SK-N-SH treated with all-trans-retinoic acid at 6 μM for 48 hours (cell line): ENCODE measurements at regions not wholly inside any gene's neighbourhood (a gene's known extent, or its start where the extent isn't known, plus 50 kb on each side); places are given as distances from the start of the nearest gene placed in this dataset.

Experiments used
- BACH2 ChIP-seq: fragments of 250-450 bp; sonication (Bioruptor Pico); IDR thresholded peaks from 2 replicates; pipeline ENCODE4 v1.9.0; 2021; ENCODE audit warnings: mild to moderate bottlenecking, borderline replicate concordance
- CREB5 ChIP-seq: fragments of 250-450 bp; sonication (Bioruptor Pico); IDR thresholded peaks from 2 replicates; pipeline ENCODE4 v1.5.1; 2020; ENCODE audit warnings: low read depth, mild to moderate bottlenecking, moderate library complexity
- CSRNP3 ChIP-seq: fragments of 250-450 bp; sonication (Bioruptor Pico); IDR thresholded peaks from 2 replicates; pipeline ENCODE4 v1.5.1; 2021; ENCODE audit warnings: mild to moderate bottlenecking, moderate library complexity
- PATZ1 ChIP-seq: fragments of 250-450 bp; sonication (Bioruptor Pico); IDR thresholded peaks from 2 replicates; pipeline ENCODE4 v1.8.0; 2020; ENCODE audit warnings: mild to moderate bottlenecking, moderate library complexity, borderline replicate concordance
- PPARA ChIP-seq: fragments of 250-450 bp; sonication (Bioruptor Pico); IDR thresholded peaks from 2 replicates; pipeline ENCODE4 v1.5.0; 2020; ENCODE audit warnings: mild to moderate bottlenecking, borderline replicate concordance
- ZC3H10 ChIP-seq: fragments of 250-450 bp; sonication (Bioruptor Pico); IDR thresholded peaks from 2 replicates; pipeline ENCODE4 v1.5.1; 2021; ENCODE audit warnings: mild to moderate bottlenecking, moderate library complexity
- ZFP3 ChIP-seq: fragments of 250-450 bp; sonication (Bioruptor Pico); IDR thresholded peaks from 2 replicates; pipeline ENCODE4 v1.5.0; 2020; ENCODE audit warnings: mild to moderate bottlenecking, moderate library complexity
- ZNF8 ChIP-seq: fragments of 450-650 bp; formaldehyde crosslinking; IDR thresholded peaks from 2 replicates; pipeline ENCODE4 v1.5.0; 2020; ENCODE audit warnings: mild to moderate bottlenecking, moderate library complexity

GRCh38 chr18:22703883-22704585, 229.1 kb upstream of the RBBP8 start:
- TF ChIP-seq CREB5 (no peak), BACH2 (CRISPR knock-in tag) (no peak), PATZ1 (CRISPR knock-in tag) (no peak), ZFP3 (CRISPR knock-in tag) (no peak), ZC3H10 (no peak), PPARA (CRISPR knock-in tag) (no peak), ZNF8 (CRISPR knock-in tag) (no peak), CSRNP3 (CRISPR knock-in tag) (no peak)
